Neuronal stem cell (in vitro differentiated cells): ENCODE measurements at regions not wholly inside any gene's neighbourhood (a gene's known extent, or its start where the extent isn't known, plus 50 kb on each side); places are given as distances from the start of the nearest gene placed in this dataset.

Experiments
- DNase-seq: peaks from one replicate; pipeline ENCODE4 v3.0.0-alpha.2; 2013; ENCODE audit warnings: low spot score
- H2AFZ ChIP-seq: one replicate; pipeline ENCODE4 v1.6.1; 2013; ENCODE audit warnings: mild to moderate bottlenecking, low read length, inconsistent platforms
- H2AK5ac ChIP-seq: 2 replicates; pipeline ENCODE4 v1.6.1; 2013; ENCODE audit warnings: low read depth, mild to moderate bottlenecking, inconsistent platforms, low read length, moderate library complexity, mixed read lengths
- H2BK120ac ChIP-seq: 2 replicates; pipeline ENCODE4 v1.6.1; 2013; ENCODE audit warnings: low read depth, mild to moderate bottlenecking, inconsistent platforms, low read length, moderate library complexity, mixed read lengths
- H2BK12ac ChIP-seq: one replicate; pipeline ENCODE4 v1.6.1; 2013; ENCODE audit warnings: low read length, inconsistent platforms
- H2BK15ac ChIP-seq: 2 replicates; pipeline ENCODE4 v1.6.1; 2013; ENCODE audit warnings: mild to moderate bottlenecking, low read length, inconsistent platforms, mixed read lengths
- H2BK5ac ChIP-seq: one replicate; pipeline ENCODE4 v1.6.1; 2013; ENCODE audit warnings: inconsistent platforms, mild to moderate bottlenecking, low read length, moderate library complexity
- H3K14ac ChIP-seq: one replicate; pipeline ENCODE4 v1.6.1; 2013; ENCODE audit warnings: low read length, inconsistent platforms
- H3K18ac ChIP-seq: 2 replicates; pipeline ENCODE4 v1.6.1; 2013; ENCODE audit warnings: low read length, inconsistent platforms
- H3K23ac ChIP-seq: 2 replicates; pipeline ENCODE4 v1.6.1; 2013; ENCODE audit warnings: low read depth, mild to moderate bottlenecking, mixed read lengths, low read length, inconsistent platforms; ENCODE audit not compliant: poor library complexity
- H3K27ac ChIP-seq: replicated peaks from 3 replicates; pipeline ENCODE4 v1.5.1; 2013; ENCODE audit warnings: low read length, inconsistent platforms
- H3K27me3 ChIP-seq, 3 experiments: 2 replicates each; pipeline ENCODE4 v1.6.1; 2013; ENCODE audit warnings: low read length in 3 of 3, mild to moderate bottlenecking in 2 of 3, inconsistent platforms in 1 of 3, low read depth in 1 of 3, mixed read lengths in 1 of 3, moderate library complexity in 1 of 3; ENCODE audit not compliant: control insufficient read depth in 3 of 3, insufficient read depth in 3 of 3
- H3K36me3 ChIP-seq, 2 donors: replicated peaks in 1 of 2; 2 replicates each; pipeline ENCODE4 v1.6.1; 2013; ENCODE audit warnings: low read length in 2 of 2; ENCODE audit not compliant: control insufficient read depth in 2 of 2, insufficient read depth in 2 of 2
- H3K4ac ChIP-seq: 2 replicates; pipeline ENCODE4 v1.6.1; 2013; ENCODE audit warnings: inconsistent platforms, mild to moderate bottlenecking, low read length, moderate library complexity
- H3K4me1 ChIP-seq, 2 donors: 1 replicate in 1 of 2; 2 replicates in 1 of 2; pipeline ENCODE4 v1.6.1; 2013; ENCODE audit warnings: low read length in 2 of 2, low read depth in 1 of 2; ENCODE audit not compliant: control insufficient read depth in 2 of 2, insufficient read depth in 1 of 2
- H3K4me2 ChIP-seq: one replicate; pipeline ENCODE4 v1.6.1; 2013; ENCODE audit warnings: mild to moderate bottlenecking, low read length, inconsistent platforms; ENCODE audit not compliant: insufficient read depth, poor library complexity, severe bottlenecking
- H3K4me3 ChIP-seq, 2 donors: 2 replicates each; pipeline ENCODE4 v1.5.1; 2013; ENCODE audit warnings: low read length in 2 of 2, mild to moderate bottlenecking in 2 of 2, inconsistent platforms in 1 of 2, moderate library complexity in 1 of 2
- H3K79me1 ChIP-seq: one replicate; pipeline ENCODE4 v1.6.1; 2013; ENCODE audit warnings: low read depth, mild to moderate bottlenecking, inconsistent platforms, low read length, moderate library complexity
- H3K9ac ChIP-seq: one replicate; pipeline ENCODE4 v1.6.1; 2013; ENCODE audit warnings: mild to moderate bottlenecking, low read depth, low read length, inconsistent platforms; ENCODE audit not compliant: poor library complexity
- H3K9me3 ChIP-seq, 2 donors: replicated peaks in 1 of 2; 2 replicates each; pipeline versions ENCODE3 to v1.6.1; 2013; ENCODE audit warnings: low read length in 2 of 2, mild to moderate bottlenecking in 2 of 2, inconsistent platforms in 1 of 2, low read depth in 1 of 2, mixed read lengths in 1 of 2, moderate library complexity in 1 of 2; ENCODE audit not compliant: control insufficient read depth in 2 of 2, insufficient read depth in 1 of 2
- H4K8ac ChIP-seq: one replicate; pipeline ENCODE4 v1.6.1; 2013; ENCODE audit warnings: low read depth, mild to moderate bottlenecking, inconsistent platforms, low read length, moderate library complexity
- H4K91ac ChIP-seq: one replicate; pipeline ENCODE4 v1.6.1; 2013; ENCODE audit warnings: low read length, low read depth, mild to moderate bottlenecking, inconsistent platforms; ENCODE audit not compliant: poor library complexity
- WGBS, 2 donors: extraction: QIAGEN DNeasy Blood & Tissue Kit; methylation state at CpG; one replicate each; pipeline ENCODE4 v1.1.7; 2013; ENCODE audit warnings: missing lambda C conversion rate in 2 of 2, mixed read lengths in 1 of 2; ENCODE audit not compliant: insufficient read length in 2 of 2, insufficient replicate concordance in 1 of 2; ENCODE audit errors: extremely low coverage in 2 of 2; 5-methylcytosine and 5-hydroxymethylcytosine counted together

- Histone ChIP-seq H3K9me3 (no peaks in the 10 kb centered on the region), H3K9ac (no peak overlapping the region), H3K23ac (no peak overlapping the region), H3K4me3 (no peak overlapping the region), H3K27me3 (no peaks in the 10 kb centered on the region), H3K27ac (no peak overlapping the region), H3K14ac (no peak overlapping the region), H2BK120ac (no peak overlapping the region), H2BK15ac (no peak overlapping the region), H3K36me3 (no peaks in the 10 kb centered on the region), H4K91ac (no peak overlapping the region), H2AFZ (no peak overlapping the region), H3K79me1 (no peaks in the 10 kb centered on the region), H3K4ac (no peak overlapping the region), H2AK5ac (no peak overlapping the region), H3K4me2 (no peak overlapping the region), H4K8ac (no peak overlapping the region), H2BK5ac (no peak overlapping the region), H2BK12ac (no peak overlapping the region), H3K4me1 (no peaks in the 10 kb centered on the region), H3K18ac (no peak overlapping the region)
- DNase-seq = no peak
- no CpG with 5 or more reads among the region's 1 CpG for WGBS, 2 donors
Observed at GRCh38 chr6:19637010-19637409, 200.2 kb upstream of the ID4 start.

GRCh38 chr6:19638931-19639330 lies 198.2 kb upstream of the ID4 start:
- Histone ChIP-seq H3K4me1 (no peaks in the 10 kb centered on the region), H3K27me3 (no peaks in the 10 kb centered on the region)

DNA sequence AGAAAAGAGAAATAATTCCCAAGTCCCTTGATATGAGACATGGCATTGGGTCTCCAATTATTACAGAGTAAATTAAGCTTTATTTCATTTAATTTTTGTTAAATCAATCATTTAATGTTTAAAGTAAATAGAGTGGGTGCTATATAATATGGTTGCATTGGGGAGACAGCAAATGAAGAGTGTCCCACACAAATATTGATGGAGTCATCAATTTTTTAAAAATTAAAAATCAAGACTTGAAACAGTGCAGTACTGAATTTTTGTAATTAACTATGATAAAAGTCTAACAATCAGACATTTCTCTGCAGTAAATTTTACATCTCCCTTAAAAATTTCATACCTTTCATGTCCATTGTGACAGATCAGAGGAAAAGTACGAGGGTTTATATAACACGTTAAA lies 193.9 kb upstream of the ID4 start:
- Histone ChIP-seq H2AFZ (no peak overlapping the region), H3K79me1 (no peaks in the 10 kb centered on the region), H2BK120ac (no peak overlapping the region), H4K91ac (no peak overlapping the region), H2AK5ac (no peak overlapping the region), H3K27me3 (no peaks in the 10 kb centered on the region), H3K4me3 (no peak overlapping the region), H2BK5ac (no peak overlapping the region), H3K4me1 (peaks cover 0 to 1% of the 10 kb centered on the region in 2 donors), H3K4me2 (no peak overlapping the region), H3K9me3 (no peaks in the 10 kb centered on the region), H3K36me3 (no peaks in the 10 kb centered on the region), H3K9ac (no peak overlapping the region), H2BK15ac (no peak overlapping the region), H4K8ac (no peak overlapping the region), H3K14ac (no peak overlapping the region), H3K27ac (no peak overlapping the region), H3K18ac (no peak overlapping the region), H3K23ac (no peak overlapping the region), H2BK12ac (no peak overlapping the region), H3K4ac (no peak overlapping the region)
- no peak for DNase-seq
- no CpG with 5 or more reads among the region's 2 CpGs for WGBS, 2 donors

More at GRCh38 chr6:19638931-19639330, 198.2 kb upstream of the ID4 start:
- no peak overlapping the region for H3K4me2 ChIP-seq
- H3K14ac ChIP-seq = no peak overlapping the region
- no peak overlapping the region for H2BK15ac ChIP-seq
- no CpG with 5 or more reads among the region's 9 CpGs for WGBS, 2 donors
- no peaks in the 10 kb centered on the region for H3K79me1 ChIP-seq
- H3K4ac ChIP-seq = no peak overlapping the region
- no peak for DNase-seq
- H3K4me3 ChIP-seq = no peak overlapping the region
- no peak overlapping the region for H2BK120ac ChIP-seq
- peak overlapping the region; percentile 22 for H3K9ac ChIP-seq
- no peak overlapping the region for H3K18ac ChIP-seq
- H4K8ac ChIP-seq = no peak overlapping the region
- H2BK12ac ChIP-seq = no peak overlapping the region
- H3K27ac ChIP-seq = no peak overlapping the region
- H2BK5ac ChIP-seq = no peak overlapping the region
- H3K23ac ChIP-seq = no peak overlapping the region
- H3K36me3 ChIP-seq = no peaks in the 10 kb centered on the region
- no peaks in the 10 kb centered on the region for H3K9me3 ChIP-seq
- H4K91ac ChIP-seq = no peak overlapping the region
- no peak overlapping the region for H2AK5ac ChIP-seq
- H2AFZ ChIP-seq = no peak overlapping the region

- Histone ChIP-seq H4K91ac (no peak overlapping the region), H2AK5ac (no peak overlapping the region), H3K18ac (no peak overlapping the region), H3K36me3 (no peaks in the 10 kb centered on the region), H2BK12ac (no peak overlapping the region), H3K4ac (no peak overlapping the region), H3K27ac (peak overlapping the region; percentile 14), H2AFZ (no peak overlapping the region), H3K4me3 (no peak overlapping the region), H2BK15ac (no peak overlapping the region), H3K79me1 (no peaks in the 10 kb centered on the region), H2BK120ac (no peak overlapping the region), H3K4me1 (peaks cover 0 to 1% of the 10 kb centered on the region in 2 donors), H3K23ac (no peak overlapping the region), H3K27me3 (no peaks in the 10 kb centered on the region), H4K8ac (no peak overlapping the region), H3K14ac (no peak overlapping the region), H3K4me2 (no peak overlapping the region), H3K9ac (no peak overlapping the region), H3K9me3 (no peaks in the 10 kb centered on the region), H2BK5ac (no peak overlapping the region)
- DNase-seq = no peak
- no CpG with 5 or more reads among the region's 2 CpGs for WGBS, 2 donors
Observed at GRCh38 chr6:19643713-19644112, 193.5 kb upstream of the ID4 start.
